ENCODE measurements at regions not wholly inside any gene's neighbourhood (a gene's known extent, or its start where the extent isn't known, plus 50 kb on each side); places are given as distances from the start of the nearest gene placed in this dataset.

- Mint-ChIP-seq H3K4me3 (no peak overlapping the region), H3K36me3 (peaks cover 4 to 9% of the 10 kb centered on the region in 2 donors), H3K9me3 (peaks cover 0 to 10% (median 8%) of the 10 kb centered on the region in 7 donors), H3K27me3 (no peaks in the 10 kb centered on the region), H3K4me1 (peaks cover 0 to 6% (median 5%) of the 10 kb centered on the region in 3 donors), H3K27ac (no peak overlapping the region)
- DNase-seq: no peak
- ATAC-seq (ENCODE audit: low read depth in 2 of 2): no peak
These were observed 111.6 kb upstream of the TBL1XR1 start for GRCh38 chr3:177308911-177309310.

GRCh38 chr3:177312491-177312890 lies 115.2 kb upstream of the TBL1XR1 start:
- Mint-ChIP-seq H3K36me3 (peaks cover 4 to 9% of the 10 kb centered on the region in 2 donors), H3K27me3 (no peaks in the 10 kb centered on the region), H3K4me1 (peaks cover 0 to 17% (median 7%) of the 10 kb centered on the region in 3 donors), H3K9me3 (peaks cover 0 to 10% (median 8%) of the 10 kb centered on the region in 7 donors), H3K27ac (peak overlapping the region in 1 of 6 donors; percentile 5), H3K4me3 (peak overlapping the region in 1 of 8 donors; percentile 10)
- ATAC-seq (ENCODE audit: low read depth in 2 of 2) (no peak), DNase-seq (no peak)

GRCh38 chr3:177314897-177315296 lies 117.6 kb upstream of the TBL1XR1 start:
- H3K4me1 Mint-ChIP-seq: peaks cover 8 to 39% (median 31%) of the 10 kb centered on the region in 3 donors
- H3K27ac Mint-ChIP-seq: peak overlapping the region in 1 of 6 donors; percentile 24
- no peak overlapping the region for H3K4me3 Mint-ChIP-seq
- DNase-seq: no peak
- H3K27me3 Mint-ChIP-seq: no peaks in the 10 kb centered on the region
- ATAC-seq (ENCODE audit: low read depth in 2 of 2): no peak
- H3K9me3 Mint-ChIP-seq: peaks cover 0 to 14% (median 5%) of the 10 kb centered on the region in 7 donors
- peaks cover 4 to 9% of the 10 kb centered on the region in 2 donors for H3K36me3 Mint-ChIP-seq

- Mint-ChIP-seq H3K4me1 (peaks cover 26 to 62% (median 50%) of the 10 kb centered on the region in 3 donors), H3K4me3 (peak overlapping the region in 5 of 8 donors; percentile 63 to 89 (median 79)), H3K9me3 (peaks cover 0 to 5% (median 0%) of the 10 kb centered on the region in 7 donors), H3K36me3 (peaks cover 4 to 6% of the 10 kb centered on the region in 2 donors), H3K27ac (peak overlapping the region in 4 of 6 donors; percentile 57 to 98 (median 95)), H3K27me3 (no peaks in the 10 kb centered on the region)
- ATAC-seq (ENCODE audit: low read depth in 2 of 2) (no peak), DNase-seq (no peak)
These were observed 120.0 kb upstream of the TBL1XR1 start for GRCh38 chr3:177317247-177317646.

- Mint-ChIP-seq H3K9me3 (peaks cover 0 to 4% (median 0%) of the 10 kb centered on the region in 7 donors), H3K36me3 (peaks cover 0 to 4% of the 10 kb centered on the region in 2 donors), H3K27ac (peak overlapping the region; percentile 57 to 98 (median 94)), H3K4me3 (peak overlapping the region in 7 of 8 donors; percentile 15 to 89 (median 79)), H3K4me1 (peaks cover 33 to 72% (median 58%) of the 10 kb centered on the region in 3 donors), H3K27me3 (no peaks in the 10 kb centered on the region)
- ATAC-seq (ENCODE audit: low read depth in 2 of 2): peak; percentile 38 to 53
- DNase-seq: peak; percentile 37
These were observed 121.3 kb upstream of the TBL1XR1 start for GRCh38 chr3:177318559-177318958.

GRCh38 chr3:177320765-177321247 lies 123.5 kb upstream of the TBL1XR1 start:
- DNase-seq (peak; percentile 46), ATAC-seq (ENCODE audit: low read depth in 2 of 2) (peak; percentile 45 to 50)
- H3K4me3 Mint-ChIP-seq: peak overlapping the region; percentile 21 to 73 (median 63)
- peaks cover 0 to 4% (median 0%) of the 10 kb centered on the region in 7 donors for H3K9me3 Mint-ChIP-seq
- H3K4me1 Mint-ChIP-seq: peaks cover 43 to 92% (median 78%) of the 10 kb centered on the region in 3 donors
- H3K27me3 Mint-ChIP-seq: no peaks in the 10 kb centered on the region
- peak overlapping the region in 5 of 6 donors; percentile 24 to 81 (median 46) for H3K27ac Mint-ChIP-seq
- peaks cover 0 to 4% of the 10 kb centered on the region in 2 donors for H3K36me3 Mint-ChIP-seq

- Mint-ChIP-seq H3K9me3 (peaks cover 0 to 4% (median 0%) of the 10 kb centered on the region in 7 donors), H3K27me3 (no peaks in the 10 kb centered on the region), H3K4me1 (peaks cover 46 to 93% (median 87%) of the 10 kb centered on the region in 3 donors), H3K4me3 (peak overlapping the region; percentile 47 to 92 (median 72)), H3K27ac (peak overlapping the region in 5 of 6 donors; percentile 5 to 83 (median 44)), H3K36me3 (peaks cover 0 to 4% of the 10 kb centered on the region in 2 donors)
- DNase-seq (no peak), ATAC-seq (ENCODE audit: low read depth in 2 of 2) (peak in 1 of 2 donors; percentile 10)
These were observed 124.5 kb upstream of the TBL1XR1 start for GRCh38 chr3:177321819-177322218.

- Mint-ChIP-seq H3K9me3 (peaks cover 0 to 3% (median 0%) of the 10 kb centered on the region in 7 donors), H3K27ac (peak overlapping the region in 2 of 6 donors; percentile 27 to 89), H3K4me1 (peaks cover 46 to 91% (median 81%) of the 10 kb centered on the region in 3 donors), H3K27me3 (no peaks in the 10 kb centered on the region), H3K4me3 (peak overlapping the region in 7 of 8 donors; percentile 23 to 64 (median 55)), H3K36me3 (peaks cover 0 to 4% of the 10 kb centered on the region in 2 donors)
- DNase-seq (no peak), ATAC-seq (ENCODE audit: low read depth in 2 of 2) (no peak)
These were observed 125.6 kb upstream of the TBL1XR1 start for GRCh38 chr3:177322881-177323280.

GRCh38 chr3:177329854-177330253 lies 132.6 kb upstream of the TBL1XR1 start:
- DNase-seq: no peak
- Mint-ChIP-seq H3K27me3 (no peaks in the 10 kb centered on the region), H3K36me3 (no peaks in the 10 kb centered on the region), H3K4me3 (no peak overlapping the region), H3K4me1 (peaks cover 13 to 39% (median 19%) of the 10 kb centered on the region in 3 donors), H3K27ac (peak overlapping the region in 1 of 6 donors; percentile 47), H3K9me3 (no peaks in the 10 kb centered on the region)
- ATAC-seq (ENCODE audit: low read depth in 2 of 2): no peak

GRCh38 chr3:177330779-177331178 lies 133.5 kb upstream of the TBL1XR1 start:
- DNase-seq: no peak
- peak overlapping the region in 1 of 6 donors; percentile 19 for H3K27ac Mint-ChIP-seq
- H3K4me1 Mint-ChIP-seq: peaks cover 11 to 39% (median 18%) of the 10 kb centered on the region in 3 donors
- no peaks in the 10 kb centered on the region for H3K27me3 Mint-ChIP-seq
- H3K36me3 Mint-ChIP-seq: no peaks in the 10 kb centered on the region
- H3K9me3 Mint-ChIP-seq: no peaks in the 10 kb centered on the region
- H3K4me3 Mint-ChIP-seq: no peak overlapping the region
- no peak for ATAC-seq (ENCODE audit: low read depth in 2 of 2)

- no peak overlapping the region for H3K4me3 Mint-ChIP-seq
- peaks cover 10 to 39% (median 18%) of the 10 kb centered on the region in 3 donors for H3K4me1 Mint-ChIP-seq
- H3K27ac Mint-ChIP-seq: peak overlapping the region in 1 of 6 donors; percentile 65
- no peaks in the 10 kb centered on the region for H3K27me3 Mint-ChIP-seq
- H3K9me3 Mint-ChIP-seq: no peaks in the 10 kb centered on the region
- H3K36me3 Mint-ChIP-seq: no peaks in the 10 kb centered on the region
- ATAC-seq (ENCODE audit: low read depth in 2 of 2): no peak
- DNase-seq: no peak
These were observed 134.0 kb upstream of the TBL1XR1 start for GRCh38 chr3:177331203-177331835.

- no peak overlapping the region for H3K4me3 Mint-ChIP-seq
- H3K4me1 Mint-ChIP-seq: peaks cover 21 to 43% (median 28%) of the 10 kb centered on the region in 3 donors
- DNase-seq: no peak
- no peak for ATAC-seq (ENCODE audit: low read depth in 2 of 2)
- H3K27ac Mint-ChIP-seq: peak overlapping the region in 2 of 6 donors; percentile 8 to 76
- no peaks in the 10 kb centered on the region for H3K36me3 Mint-ChIP-seq
- H3K9me3 Mint-ChIP-seq: no peaks in the 10 kb centered on the region
- no peaks in the 10 kb centered on the region for H3K27me3 Mint-ChIP-seq
These were observed 135.7 kb upstream of the TBL1XR1 start for GRCh38 chr3:177332955-177333354.

GRCh38 chr3:177333533-177334520 lies 136.5 kb upstream of the TBL1XR1 start:
- Mint-ChIP-seq H3K4me3 (peak overlapping the region in 1 of 8 donors; percentile 66), H3K27ac (no peak overlapping the region), H3K4me1 (peaks cover 25 to 52% (median 37%) of the 10 kb centered on the region in 3 donors), H3K36me3 (no peaks in the 10 kb centered on the region), H3K27me3 (no peaks in the 10 kb centered on the region), H3K9me3 (no peaks in the 10 kb centered on the region)
- ATAC-seq (ENCODE audit: low read depth in 2 of 2): no peak
- DNase-seq: no peak

All from naive B cell (primary cell).